ENCODE measurements at regions not wholly inside any gene's neighbourhood (a gene's known extent, or its start where the extent isn't known, plus 50 kb on each side); places are given as distances from the start of the nearest gene placed in this dataset.

DNA sequence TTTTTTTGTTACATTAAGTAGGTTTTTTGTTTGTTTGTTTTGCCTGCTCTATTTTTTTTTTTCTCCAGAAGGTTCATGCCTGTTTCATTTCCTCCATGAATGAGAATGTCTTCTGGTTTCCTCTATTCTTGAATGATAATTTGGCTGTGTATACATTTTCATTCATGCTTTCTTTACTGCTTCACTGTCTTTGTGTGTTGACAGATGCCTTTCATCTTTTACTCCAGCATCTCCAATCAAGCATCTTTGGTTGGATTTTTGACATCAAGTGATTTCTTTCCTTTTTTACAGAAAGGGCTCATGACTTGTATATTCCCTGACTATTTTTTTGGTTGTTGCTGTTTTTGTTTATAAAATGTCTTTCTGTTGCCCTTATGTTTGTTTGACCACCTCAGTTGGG, 156.5 kb downstream of the MDFIC start:
- Mint-ChIP-seq H3K27me3 (no peaks in the 10 kb centered on the region), H3K36me3 (no peaks in the 10 kb centered on the region), H3K27ac (no peak overlapping the region), H3K4me3 (no peak overlapping the region), H3K9me3 (no peaks in the 10 kb centered on the region), H3K4me1 (no peaks in the 10 kb centered on the region)

DNA sequence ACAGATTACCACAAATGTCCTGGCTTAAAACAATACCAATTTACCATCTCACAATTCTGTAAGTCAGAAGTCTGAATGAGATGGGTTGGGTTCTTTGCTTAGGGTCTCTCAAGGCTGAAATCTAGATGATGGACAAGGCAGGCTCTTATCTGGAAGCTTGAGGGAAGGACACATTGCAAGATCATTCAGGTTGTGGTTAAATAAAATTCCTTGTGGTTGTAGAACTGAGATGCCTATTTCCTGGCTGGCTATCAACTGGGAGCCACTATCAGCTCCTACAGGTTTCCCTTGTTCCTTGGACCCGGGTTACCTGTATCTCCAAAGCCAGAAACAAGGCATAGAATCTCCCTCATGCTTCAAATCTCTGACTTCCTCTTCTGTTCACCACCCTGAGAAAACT, 148.4 kb downstream of the MDFIC start:
- H3K27ac Mint-ChIP-seq: no peak overlapping the region
- peaks cover 2% of the 10 kb centered on the region for H3K36me3 Mint-ChIP-seq
- no peak overlapping the region for H3K4me3 Mint-ChIP-seq
- no peaks in the 10 kb centered on the region for H3K27me3 Mint-ChIP-seq
- no peaks in the 10 kb centered on the region for H3K9me3 Mint-ChIP-seq
- no peaks in the 10 kb centered on the region for H3K4me1 Mint-ChIP-seq

Data from activated naive CD4-positive, alpha-beta T cell treated with anti-CD3 and anti-CD28 coated beads, Interleukin-2, amount 50 U/mL, for 24 hours (primary cell).